ENCODE measurements at regions not wholly inside any gene's neighbourhood (a gene's known extent, or its start where the extent isn't known, plus 50 kb on each side); places are given as distances from the start of the nearest gene placed in this dataset.

DNA sequence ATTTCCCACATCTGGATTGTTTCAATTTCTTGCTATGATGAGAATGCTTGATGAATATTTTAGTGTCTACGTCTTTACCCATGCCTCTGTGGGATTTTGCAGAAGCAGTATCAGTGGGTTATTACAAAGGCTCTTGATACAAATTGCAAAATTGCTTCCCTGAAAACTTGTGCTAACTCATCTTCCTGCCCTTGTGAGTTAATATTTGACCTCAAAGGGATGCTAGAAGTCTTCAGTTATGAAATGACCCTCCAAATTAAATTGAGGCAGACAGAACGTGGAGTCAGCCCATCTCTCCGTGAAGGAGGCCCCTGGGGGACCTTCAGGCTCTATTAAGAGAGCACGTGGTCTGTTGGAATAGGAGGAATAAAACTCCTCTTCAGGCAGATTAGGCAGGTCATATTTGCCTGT, 239.2 kb upstream of the HS6ST1 start:
- no peak for FAIRE-seq
- Histone ChIP-seq H3K4me1 (ENCODE audit: control insufficient read depth, extremely low read depth, insufficient read depth, low read length) (no peaks in the 10 kb centered on the region), H3K27me3 (ENCODE audit: control insufficient read depth, extremely low read depth, insufficient read depth, low read length) (peaks cover 4% of the 10 kb centered on the region), H3K79me2 (ENCODE audit: control insufficient read depth, insufficient read depth, low read length) (no peaks in the 10 kb centered on the region), H4K20me1 (ENCODE audit: control insufficient read depth, extremely low read depth, insufficient read depth, low read length) (no peaks in the 10 kb centered on the region), H3K9me1 (ENCODE audit: control insufficient read depth, extremely low read depth, insufficient read depth, low read length) (no peaks in the 10 kb centered on the region), H3K4me3 (ENCODE audit: control insufficient read depth in 2 of 3, extremely low read depth in 1 of 3, insufficient read depth in 2 of 3, low read depth in 1 of 3, low read length in 3 of 3) (no peak overlapping the region), H3K9me3 (ENCODE audit: control insufficient read depth, low read depth, low read length) (no peaks in the 10 kb centered on the region), H3K27ac (ENCODE audit: control insufficient read depth, insufficient read depth, low read length) (no peak overlapping the region), H3K4me2 (ENCODE audit: control insufficient read depth, extremely low read depth, insufficient read depth, low read depth, low read length) (no peak overlapping the region), H3K36me3 (ENCODE audit: control insufficient read depth in 2 of 2, extremely low read depth in 1 of 2, insufficient read depth in 2 of 2, low read length in 2 of 2) (no peaks in the 10 kb centered on the region), H2AFZ (ENCODE audit: control insufficient read depth, low read length) (no peak overlapping the region), H3K9ac (ENCODE audit: control insufficient read depth, extremely low read depth, insufficient read depth, low read length) (no peak overlapping the region)
- DNase-seq (ENCODE audit: low read depth, low spot score): no peak
- TF ChIP-seq, protein P1, sequence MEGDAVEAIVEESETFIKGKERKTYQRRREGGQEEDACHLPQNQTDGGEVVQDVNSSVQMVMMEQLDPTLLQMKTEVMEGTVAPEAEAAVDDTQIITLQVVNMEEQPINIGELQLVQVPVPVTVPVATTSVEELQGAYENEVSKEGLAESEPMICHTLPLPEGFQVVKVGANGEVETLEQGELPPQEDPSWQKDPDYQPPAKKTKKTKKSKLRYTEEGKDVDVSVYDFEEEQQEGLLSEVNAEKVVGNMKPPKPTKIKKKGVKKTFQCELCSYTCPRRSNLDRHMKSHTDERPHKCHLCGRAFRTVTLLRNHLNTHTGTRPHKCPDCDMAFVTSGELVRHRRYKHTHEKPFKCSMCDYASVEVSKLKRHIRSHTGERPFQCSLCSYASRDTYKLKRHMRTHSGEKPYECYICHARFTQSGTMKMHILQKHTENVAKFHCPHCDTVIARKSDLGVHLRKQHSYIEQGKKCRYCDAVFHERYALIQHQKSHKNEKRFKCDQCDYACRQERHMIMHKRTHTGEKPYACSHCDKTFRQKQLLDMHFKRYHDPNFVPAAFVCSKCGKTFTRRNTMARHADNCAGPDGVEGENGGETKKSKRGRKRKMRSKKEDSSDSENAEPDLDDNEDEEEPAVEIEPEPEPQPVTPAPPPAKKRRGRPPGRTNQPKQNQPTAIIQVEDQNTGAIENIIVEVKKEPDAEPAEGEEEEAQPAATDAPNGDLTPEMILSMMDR (optimal IDR thresholded peaks at IDR 0.05 in 1 of 3, IDR thresholded peaks at IDR 0.05 in 1 of 3, conservative IDR thresholded peaks at IDR 0.05 in 1 of 3; ENCODE audit: extremely low read depth in 1 of 3, insufficient read depth in 2 of 3, low read length in 3 of 3): no peak
- no peak for TF ChIP-seq EZH2 (IDR thresholded peaks at IDR 0.05; ENCODE audit: low read length)
- dilution Hi-C loops (cut with MboI; ENCODE audit: extremely low pct_ligation_motif_present, low sequenced_read_pairs): no loop called here

DNA sequence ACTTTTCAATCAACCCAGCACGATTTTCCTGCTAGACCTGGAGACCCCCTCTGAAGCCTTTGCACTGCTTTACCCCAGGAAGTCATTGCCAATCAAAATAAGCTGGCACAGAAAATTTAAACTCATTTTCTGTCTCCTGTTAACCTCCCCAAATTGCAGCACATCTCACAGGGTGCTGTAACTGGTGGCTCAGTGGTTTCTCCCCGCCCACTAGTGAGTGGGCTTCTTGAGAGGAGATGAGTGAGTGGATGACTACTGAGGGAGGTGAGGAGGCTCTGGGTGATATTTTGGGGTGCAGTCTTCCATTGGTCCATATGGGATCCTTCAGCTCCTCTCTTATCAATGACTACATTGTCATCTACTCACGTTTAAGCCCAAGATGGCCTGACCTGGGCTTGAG, 239.8 kb upstream of the HS6ST1 start:
- no peak overlapping the region for H3K4me2 ChIP-seq (ENCODE audit: control insufficient read depth, extremely low read depth, insufficient read depth, low read depth, low read length)
- H3K27me3 ChIP-seq (ENCODE audit: control insufficient read depth, extremely low read depth, insufficient read depth, low read length): peaks cover 4% of the 10 kb centered on the region
- dilution Hi-C loops (cut with MboI; ENCODE audit: extremely low pct_ligation_motif_present, low sequenced_read_pairs): no loop called here
- no peaks in the 10 kb centered on the region for H3K9me3 ChIP-seq (ENCODE audit: control insufficient read depth, low read depth, low read length)
- H3K4me3 ChIP-seq (ENCODE audit: control insufficient read depth in 2 of 3, extremely low read depth in 1 of 3, insufficient read depth in 2 of 3, low read depth in 1 of 3, low read length in 3 of 3): no peak overlapping the region
- H4K20me1 ChIP-seq (ENCODE audit: control insufficient read depth, extremely low read depth, insufficient read depth, low read length): no peaks in the 10 kb centered on the region
- no peak for TF ChIP-seq EZH2 (IDR thresholded peaks at IDR 0.05; ENCODE audit: low read length)
- TF ChIP-seq, protein P1 (optimal IDR thresholded peaks at IDR 0.05 in 1 of 3, IDR thresholded peaks at IDR 0.05 in 1 of 3, conservative IDR thresholded peaks at IDR 0.05 in 1 of 3; ENCODE audit: extremely low read depth in 1 of 3, insufficient read depth in 2 of 3, low read length in 3 of 3): no peak
- H3K9ac ChIP-seq (ENCODE audit: control insufficient read depth, extremely low read depth, insufficient read depth, low read length): no peak overlapping the region
- FAIRE-seq: no peak
- DNase-seq (ENCODE audit: low read depth, low spot score): no peak
- H3K79me2 ChIP-seq (ENCODE audit: control insufficient read depth, insufficient read depth, low read length): no peaks in the 10 kb centered on the region
- no peaks in the 10 kb centered on the region for H3K9me1 ChIP-seq (ENCODE audit: control insufficient read depth, extremely low read depth, insufficient read depth, low read length)
- H3K4me1 ChIP-seq (ENCODE audit: control insufficient read depth, extremely low read depth, insufficient read depth, low read length): no peaks in the 10 kb centered on the region
- no peak overlapping the region for H3K27ac ChIP-seq (ENCODE audit: control insufficient read depth, insufficient read depth, low read length)
- no peaks in the 10 kb centered on the region for H3K36me3 ChIP-seq (ENCODE audit: control insufficient read depth in 2 of 2, extremely low read depth in 1 of 2, insufficient read depth in 2 of 2, low read length in 2 of 2)
- no peak overlapping the region for H2AFZ ChIP-seq (ENCODE audit: control insufficient read depth, low read length)
